GM18507 (cell line): ENCODE measurements at regions not wholly inside any gene's neighbourhood (a gene's known extent, or its start where the extent isn't known, plus 50 kb on each side); places are given as distances from the start of the nearest gene placed in this dataset.

Source experiments
- DNase-seq: peaks from one replicate; pipeline ENCODE4 v3.0.0; 2011; ENCODE audit warnings: low read depth; ENCODE audit not compliant: insufficient read length; ENCODE audit errors: extremely low spot score
- FAIRE-seq: peaks from 2 replicates; lab custom pipeline; 2011; peaks lifted over from hg19 to GRCh38; lab: Jason Lieb, UNC

DNA sequence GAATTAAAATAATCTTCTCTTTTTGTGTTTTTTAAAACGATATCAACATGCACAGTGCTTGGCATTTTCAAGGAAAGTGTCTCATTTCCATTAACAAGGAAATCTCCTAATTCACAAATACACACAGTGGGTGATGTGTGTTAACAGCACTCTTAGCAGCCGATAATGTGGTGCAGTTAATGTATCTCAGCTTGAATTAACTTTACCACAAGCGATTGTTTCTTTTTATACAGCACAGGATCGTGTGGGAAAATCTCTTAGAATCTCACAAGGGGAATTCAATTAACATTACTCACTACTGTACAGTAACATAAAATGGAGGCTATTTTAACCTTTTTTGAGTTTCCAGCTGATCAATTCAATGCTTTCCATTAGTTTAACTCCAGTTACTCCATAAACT, 1841.9 kb downstream of the STIM2 start:
- DNase-seq (no peak), FAIRE-seq (no peak)

DNA sequence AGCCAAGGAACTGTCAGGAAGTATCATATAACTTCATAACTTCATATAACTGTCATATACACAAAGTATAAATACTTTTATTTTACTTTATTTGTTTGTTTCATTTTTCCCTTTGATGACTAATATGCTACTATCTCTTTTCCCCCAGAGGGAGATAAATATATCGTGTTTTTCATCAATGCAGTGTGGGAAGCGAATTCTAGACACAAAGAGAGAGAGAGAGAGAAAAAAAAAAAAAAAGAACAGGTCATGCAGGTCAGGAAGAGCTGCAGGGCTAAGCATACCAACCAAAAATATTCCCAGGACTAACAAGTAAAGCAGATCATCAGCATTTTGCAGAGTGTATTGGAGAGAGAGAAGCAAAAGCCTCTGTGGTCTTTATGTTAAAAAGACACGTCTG, 1849.2 kb downstream of the STIM2 start:
- DNase-seq (no peak), FAIRE-seq (no peak)

DNA sequence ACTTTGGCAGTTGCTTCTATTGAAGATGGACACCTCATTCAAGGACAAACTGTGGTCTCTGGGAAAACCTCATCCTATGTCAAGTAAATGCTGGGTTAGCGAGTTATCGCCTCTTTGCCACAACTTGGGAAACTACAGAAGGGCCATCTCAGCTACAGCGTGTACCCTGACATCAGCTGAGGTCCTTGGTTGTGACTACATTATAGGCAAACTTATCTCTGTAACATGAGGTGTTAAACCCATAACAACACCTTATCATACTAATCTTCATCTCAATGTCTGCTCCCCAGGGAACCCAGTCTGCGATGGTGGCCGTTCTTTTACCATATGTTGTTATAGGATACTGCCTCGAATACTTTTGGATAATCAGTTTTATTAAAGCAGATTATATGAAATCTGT, 1862.7 kb downstream of the STIM2 start:
- FAIRE-seq (no peak), DNase-seq (no peak)

DNA sequence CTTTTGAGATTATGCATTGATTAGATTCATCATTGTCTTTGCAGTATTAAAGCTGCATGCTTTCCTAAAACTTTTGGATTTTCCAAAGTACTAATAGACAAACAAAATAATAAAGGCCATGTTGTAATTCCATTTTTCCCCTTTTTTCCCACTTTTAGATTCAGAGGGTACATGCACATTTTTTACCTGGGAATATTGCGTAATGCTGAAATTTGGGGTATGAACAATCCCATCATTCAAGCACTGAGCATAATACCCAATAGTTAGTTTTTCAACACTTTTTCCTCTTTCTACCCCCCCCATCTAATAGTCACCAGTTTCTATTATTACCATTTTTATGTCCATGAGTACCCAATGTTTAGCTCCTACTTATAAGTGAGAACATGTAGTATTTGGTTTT, 1863.6 kb downstream of the STIM2 start:
- FAIRE-seq, result no peak
- DNase-seq, result no peak

GRCh38 chr4:28730304-28730703, 1869.7 kb downstream of the STIM2 start:
- DNase-seq (no peak), FAIRE-seq (no peak)

DNA sequence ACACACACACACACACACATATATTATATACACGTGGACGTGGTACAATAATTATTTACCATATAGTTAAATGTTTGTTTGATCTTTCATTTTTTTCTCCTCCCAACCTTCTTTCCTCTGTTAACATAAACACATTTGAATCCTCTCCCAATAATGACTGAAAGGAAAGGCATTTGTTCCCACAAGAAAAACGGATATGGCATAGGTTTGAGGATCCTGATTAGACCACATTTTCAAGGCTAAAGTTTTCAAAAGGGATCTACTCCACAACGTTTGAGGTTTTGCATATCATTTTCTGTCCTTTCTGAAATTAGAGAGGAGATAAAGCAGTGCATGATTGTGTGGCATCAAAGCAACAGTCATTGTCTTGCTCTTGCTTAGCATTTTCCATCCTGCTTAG, 1883.4 kb downstream of the STIM2 start:
- FAIRE-seq (no peak), DNase-seq (no peak)

- no peak for DNase-seq
- no peak for FAIRE-seq
These were observed 1893.7 kb downstream of the STIM2 start for GRCh38 chr4:28754376-28754775.

DNA sequence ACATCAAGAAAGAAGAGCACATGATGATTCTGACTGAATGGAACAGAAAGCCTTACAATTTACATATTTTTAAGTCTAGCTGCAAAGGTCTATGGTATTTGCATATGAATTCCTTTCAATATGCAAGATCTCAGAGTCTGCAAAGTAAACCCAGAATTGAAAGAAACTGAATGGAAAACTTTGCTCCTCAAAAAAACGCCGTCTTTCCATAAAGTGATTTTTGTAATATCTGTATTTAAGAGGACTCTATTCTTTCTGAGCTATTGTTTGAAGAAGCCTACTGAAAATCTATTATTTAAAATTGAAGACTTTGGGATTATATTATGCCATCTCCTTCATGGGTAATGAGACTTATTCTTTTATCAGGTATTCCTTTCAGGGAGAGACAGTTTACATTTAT, 1894.4 kb downstream of the STIM2 start:
- FAIRE-seq (no peak), DNase-seq (no peak)

DNA sequence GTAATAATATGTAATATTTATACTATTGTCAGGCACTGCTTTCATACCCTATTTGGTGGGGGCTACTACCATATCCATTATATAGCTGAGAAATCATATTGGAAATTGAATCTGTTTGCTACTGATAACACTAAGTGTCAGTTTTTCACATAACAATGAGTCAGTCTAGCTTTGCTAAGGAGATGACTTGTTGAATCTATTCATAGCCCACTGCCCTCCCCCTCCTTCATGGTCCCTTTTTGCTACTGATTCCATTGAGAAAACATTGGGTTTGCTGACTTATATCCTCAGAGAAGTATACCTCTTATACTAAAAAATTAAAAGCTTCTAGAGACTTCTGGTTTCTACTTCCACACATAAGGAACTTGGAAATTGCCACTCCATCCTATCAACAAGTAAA, 1898.4 kb downstream of the STIM2 start:
- FAIRE-seq (no peak), DNase-seq (no peak)

GRCh38 chr4:28760003-28760402, 1899.4 kb downstream of the STIM2 start:
- DNase-seq (no peak), FAIRE-seq (no peak)

GRCh38 chr4:28772066-28772465, 1911.4 kb downstream of the STIM2 start:
- FAIRE-seq, result no peak
- DNase-seq, result no peak

- no peak for DNase-seq
- FAIRE-seq, result no peak
These were observed 1912.1 kb downstream of the STIM2 start for GRCh38 chr4:28772788-28773187.

- DNase-seq (no peak), FAIRE-seq (no peak)
These were observed 1913.7 kb downstream of the STIM2 start for GRCh38 chr4:28774344-28774743.

DNA sequence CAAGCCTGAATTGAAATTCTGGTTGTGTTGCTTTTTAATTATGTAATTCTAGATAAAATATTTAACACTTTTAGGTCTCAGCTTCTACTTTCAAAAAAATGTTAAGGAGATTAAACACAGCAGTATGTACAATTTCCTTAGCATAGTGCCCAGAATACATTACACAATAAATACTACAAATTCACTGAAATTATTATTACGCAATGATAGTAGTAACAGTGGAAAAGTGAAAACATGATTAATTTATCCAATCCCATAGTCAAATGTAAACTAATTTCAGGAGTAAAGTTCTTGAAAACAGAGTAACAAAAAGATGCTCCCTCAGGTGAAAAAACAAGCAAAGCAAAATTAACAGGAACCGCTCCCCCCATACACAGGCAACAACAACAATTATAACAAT, 1915.4 kb downstream of the STIM2 start:
- DNase-seq, result no peak
- no peak for FAIRE-seq

- no peak for DNase-seq
- FAIRE-seq, result no peak
These were observed 1923.5 kb downstream of the STIM2 start for GRCh38 chr4:28784188-28784587.

GRCh38 chr4:28787947-28788346, 1927.3 kb downstream of the STIM2 start:
- FAIRE-seq, result no peak
- no peak for DNase-seq

DNA sequence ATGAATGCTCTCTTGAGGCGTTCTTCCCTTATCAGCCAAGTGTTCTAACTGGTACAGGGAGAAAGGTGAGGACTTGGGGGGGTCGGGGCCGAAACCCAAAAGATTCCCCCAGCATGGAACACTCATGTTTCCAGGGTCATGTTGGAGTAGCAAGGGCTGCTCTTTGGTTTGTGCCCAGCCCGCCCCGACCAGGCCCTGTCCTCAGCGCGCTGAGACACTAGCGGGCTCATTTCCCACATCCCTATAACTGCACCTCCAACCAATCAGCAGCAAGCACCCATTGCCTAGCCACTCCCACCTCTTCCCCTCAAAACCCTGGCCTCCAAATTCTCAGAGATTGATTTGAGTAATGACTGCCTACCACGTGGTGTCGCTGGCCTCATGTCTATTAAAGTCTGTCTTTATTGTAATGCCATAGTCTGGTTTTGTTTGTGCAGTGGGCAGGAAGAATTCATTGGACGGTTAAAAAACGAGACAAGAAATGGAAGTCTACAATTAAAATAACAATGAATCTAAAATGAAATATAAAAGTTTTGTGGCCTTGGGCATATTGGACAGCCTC, 1928.4 kb downstream of the STIM2 start:
- DNase-seq (no peak), FAIRE-seq (no peak)

- FAIRE-seq (no peak), DNase-seq (no peak)
These were observed 1927.1 kb upstream of the PCDH7 start for GRCh38 chr4:28792917-28793597.

GRCh38 chr4:28799696-28800095, 1920.5 kb upstream of the PCDH7 start:
- no peak for FAIRE-seq
- DNase-seq, result no peak

DNA sequence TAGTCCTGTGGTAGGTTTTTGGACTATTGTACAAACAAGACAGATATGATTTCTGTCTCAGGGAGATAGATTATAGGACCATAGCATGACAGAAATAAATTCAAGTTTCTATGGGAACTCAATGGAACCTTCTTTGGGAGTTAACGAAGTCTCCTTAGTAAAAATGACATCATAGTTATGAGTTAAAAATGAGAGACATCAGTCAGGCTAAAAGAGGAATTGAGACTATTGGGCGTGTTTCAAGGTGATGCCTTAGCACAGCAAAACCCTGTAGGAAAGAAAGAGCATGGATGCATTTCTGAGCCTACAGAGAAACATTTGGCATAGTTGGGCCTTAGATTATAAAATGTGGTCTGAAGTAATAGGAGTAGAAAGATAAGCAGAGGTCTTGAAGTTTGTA, 1909.1 kb upstream of the PCDH7 start:
- DNase-seq (no peak), FAIRE-seq (no peak)

DNA sequence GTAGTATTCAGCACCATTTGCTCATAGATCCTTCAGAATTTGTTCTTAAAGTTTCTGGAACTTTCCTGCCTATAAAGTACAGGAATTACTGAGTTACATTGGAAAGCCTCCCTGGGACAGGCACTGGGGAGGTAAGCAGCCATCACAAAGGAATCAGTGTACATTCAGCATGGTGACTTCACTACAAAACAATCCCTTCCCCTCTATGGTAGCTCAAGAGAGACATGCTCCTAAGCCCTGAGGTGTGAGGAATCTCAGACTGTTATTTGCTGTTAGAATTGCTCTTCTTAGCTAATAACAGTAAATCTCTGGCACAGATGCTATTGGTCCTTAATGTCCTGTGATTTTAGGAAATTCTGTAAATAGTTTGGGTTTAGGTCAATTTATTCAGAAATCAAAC, 1898.0 kb upstream of the PCDH7 start:
- DNase-seq (no peak), FAIRE-seq (no peak)

GRCh38 chr4:28827866-28828265, 1892.3 kb upstream of the PCDH7 start:
- FAIRE-seq (no peak), DNase-seq (no peak)
